ENCODE measurements at regions not wholly inside any gene's neighbourhood (a gene's known extent, or its start where the extent isn't known, plus 50 kb on each side); places are given as distances from the start of the nearest gene placed in this dataset.
"Not testable (repeated sequence)": the region's sequence is repeated elsewhere in the genome, so short reads cannot be mapped to it uniquely, and the experiment has no call there.

DNA sequence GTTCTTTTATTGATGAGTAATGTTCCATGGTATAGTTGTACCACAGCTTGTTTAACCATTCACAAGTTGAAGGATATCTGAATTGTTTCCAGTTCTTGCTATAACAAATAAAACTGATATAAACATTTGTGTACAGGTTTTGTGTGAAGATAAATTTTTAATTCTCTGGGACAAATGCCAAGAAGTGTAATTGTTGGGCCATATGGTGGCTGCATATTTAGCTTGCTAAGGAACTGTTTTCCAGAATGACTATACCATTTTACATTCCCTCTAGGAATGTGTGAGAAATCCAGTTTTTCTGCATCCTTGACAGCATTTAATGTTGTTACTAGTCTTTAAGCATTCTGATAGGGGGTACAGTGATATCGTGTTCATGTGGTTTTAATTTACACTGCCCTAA lies 368.5 kb downstream of the KIF2B start:
- TF ChIP-seq CTCF (IDR thresholded peaks at IDR 0.05; ENCODE audit: control extremely low read depth, extremely low read depth, low read depth, missing control alignments): no peak
- ChIA-PET CTCF (no interaction called here), POLR2A (no interaction called here)
- no peak for DNase-seq (ENCODE audit: extremely low spot score)

DNA sequence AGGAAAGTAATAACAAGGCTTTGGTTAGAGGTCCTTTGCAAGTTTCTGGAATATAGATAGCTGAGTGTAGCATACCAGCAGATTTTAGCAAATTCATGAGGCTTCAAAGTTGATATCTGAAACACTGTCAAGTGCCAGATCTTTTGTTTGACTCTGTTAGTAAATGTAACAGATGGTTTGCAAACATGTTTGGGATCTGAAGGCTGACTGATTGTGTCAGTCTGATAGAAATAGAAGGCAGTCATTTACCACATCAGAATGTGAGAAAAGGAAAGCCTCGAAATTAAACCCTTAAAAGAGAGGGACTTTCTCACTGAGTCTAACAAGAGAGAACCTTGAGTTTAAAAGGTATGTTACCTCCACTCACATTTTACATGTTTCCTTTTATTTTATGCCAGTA lies 371.5 kb downstream of the KIF2B start:
- TF ChIP-seq CTCF (IDR thresholded peaks at IDR 0.05; ENCODE audit: control extremely low read depth, extremely low read depth, low read depth, missing control alignments): no peak
- no peak for DNase-seq (ENCODE audit: extremely low spot score)
- ChIA-PET POLR2A (no interaction called here), CTCF (interaction anchor here (1.0 to 1.1 kb wide), 2 partner anchors 13 to 16 kb away, joined by 3 read pairs; no protein-coding TSS in a partner anchor)

DNA sequence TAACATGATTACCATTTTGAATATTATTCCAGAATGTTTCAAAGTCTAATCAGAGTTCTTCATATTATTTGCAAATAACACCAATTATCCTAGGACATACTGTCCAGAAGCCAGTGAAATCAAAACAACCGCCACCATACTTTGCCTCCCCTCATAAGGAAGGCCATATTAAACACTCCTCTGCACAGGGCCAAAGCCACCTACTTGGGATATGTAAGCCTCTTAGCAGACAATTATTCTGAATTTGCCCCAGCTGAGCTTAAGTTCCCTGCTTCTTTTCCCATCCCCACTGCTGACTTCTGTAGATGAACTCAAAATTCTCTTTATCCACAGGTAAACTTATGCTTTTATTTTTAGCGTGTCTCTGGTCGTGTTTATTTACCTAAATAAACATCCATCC lies 374.0 kb downstream of the KIF2B start:
- ChIA-PET CTCF (no interaction called here), POLR2A (no interaction called here)
- no peak for TF ChIP-seq CTCF (IDR thresholded peaks at IDR 0.05; ENCODE audit: control extremely low read depth, extremely low read depth, low read depth, missing control alignments)
- no peak for DNase-seq (ENCODE audit: extremely low spot score)

GRCh38 chr17:54201380-54201779 lies 378.7 kb downstream of the KIF2B start:
- POLR2A ChIA-PET, CTCF ChIA-PET: not testable (repeated sequence)

DNA sequence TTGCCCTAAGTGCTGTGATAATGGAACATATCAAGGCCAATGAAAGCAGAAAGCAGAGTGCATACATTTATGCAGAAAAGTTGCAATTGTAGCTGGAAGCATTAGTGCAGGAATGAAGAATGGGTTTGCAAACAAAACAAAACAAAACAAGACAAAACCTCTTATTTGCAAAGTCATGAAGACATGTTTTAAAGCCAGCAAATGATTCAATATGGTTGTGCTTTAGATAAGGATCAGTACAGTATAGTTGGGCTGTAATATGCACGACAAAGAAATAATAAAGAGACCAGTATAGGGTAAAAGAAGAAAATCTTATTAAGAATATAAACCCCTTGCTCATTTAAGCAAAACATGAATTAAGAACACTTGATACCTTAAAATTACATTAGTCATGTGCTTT lies 398.1 kb downstream of the KIF2B start:
- POLR2A ChIA-PET: no interaction called here
- CTCF ChIA-PET: no interaction called here
- DNase-seq (ENCODE audit: extremely low spot score): no peak
- TF ChIP-seq CTCF (IDR thresholded peaks at IDR 0.05; ENCODE audit: control extremely low read depth, extremely low read depth, low read depth, missing control alignments): no peak

More at GRCh38 chr17:54201380-54201779, 378.7 kb downstream of the KIF2B start:
- not testable (repeated sequence) for DNase-seq (ENCODE audit: extremely low spot score)

DNA sequence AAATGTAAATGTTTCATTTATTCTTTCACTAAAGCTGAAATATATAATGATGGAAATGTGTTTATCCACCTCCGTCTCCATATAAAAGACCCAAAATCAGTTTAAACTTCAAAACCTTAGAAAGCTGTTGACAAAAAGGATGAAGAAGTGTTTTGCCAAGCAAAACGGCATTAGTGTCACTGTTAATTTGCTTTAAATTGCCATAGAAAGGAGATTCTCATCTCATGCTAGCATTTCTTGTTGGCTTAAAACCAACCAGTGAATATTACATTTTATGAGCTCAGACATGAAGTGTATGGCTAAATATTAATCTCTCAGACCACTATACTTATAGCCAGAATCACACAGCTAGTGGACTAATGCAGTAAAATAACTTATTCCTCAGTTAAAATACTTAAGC lies 398.8 kb downstream of the KIF2B start:
- DNase-seq (ENCODE audit: extremely low spot score): no peak
- CTCF ChIA-PET: no interaction called here
- TF ChIP-seq CTCF (IDR thresholded peaks at IDR 0.05; ENCODE audit: control extremely low read depth, extremely low read depth, low read depth, missing control alignments): no peak
- POLR2A ChIA-PET: no interaction called here

- POLR2A ChIA-PET: no interaction called here
Observed at GRCh38 chr17:54235571-54235970, 412.8 kb downstream of the KIF2B start.

More at GRCh38 chr17:54235571-54235970, 412.8 kb downstream of the KIF2B start:
- DNase-seq (ENCODE audit: extremely low spot score): no peak
- CTCF ChIA-PET: no interaction called here
- TF ChIP-seq CTCF (IDR thresholded peaks at IDR 0.05; ENCODE audit: control extremely low read depth, extremely low read depth, low read depth, missing control alignments): no peak

All from GM10248 (cell line).